HG03175 (cell line): ENCODE measurements at regions not wholly inside any gene's neighbourhood (a gene's known extent, or its start where the extent isn't known, plus 50 kb on each side); places are given as distances from the start of the nearest gene placed in this dataset.

ENCODE experiments used
- ATAC-seq: cut with Tn5 transposase; IDR thresholded peaks from one replicate; pipeline ENCODE4 v1.9.1; 2021; ENCODE audit warnings: mild to moderate bottlenecking, moderate library complexity; ENCODE audit not compliant: unreplicated experiment

GRCh38 chr11:115005663-115006062, 327.3 kb downstream of the NXPE2 start:
- no peak for ATAC-seq

GRCh38 chr11:115007851-115008250, 329.5 kb downstream of the NXPE2 start:
- ATAC-seq = no peak

- no peak for ATAC-seq
These were observed 330.5 kb downstream of the NXPE2 start for GRCh38 chr11:115008799-115009198.

- ATAC-seq = no peak
These were observed 339.2 kb downstream of the NXPE2 start for GRCh38 chr11:115017529-115017928.

- no peak for ATAC-seq
These were observed 351.8 kb downstream of the NXPE2 start for GRCh38 chr11:115030166-115030565.

- ATAC-seq = no peak
These were observed 358.3 kb downstream of the NXPE2 start for GRCh38 chr11:115036406-115037180.

- no peak for ATAC-seq
These were observed 363.7 kb downstream of the NXPE2 start for GRCh38 chr11:115042002-115042401.

- ATAC-seq = no peak
These were observed 369.3 kb downstream of the NXPE2 start for GRCh38 chr11:115047631-115048030.

- ATAC-seq = no peak
These were observed 371.5 kb downstream of the NXPE2 start for GRCh38 chr11:115049796-115050195.

GRCh38 chr11:115050756-115051155, 372.4 kb downstream of the NXPE2 start:
- ATAC-seq = no peak

GRCh38 chr11:115051938-115052590, 373.7 kb downstream of the NXPE2 start:
- ATAC-seq = no peak

GRCh38 chr11:115052601-115053000, 374.3 kb downstream of the NXPE2 start:
- ATAC-seq = no peak

- no peak for ATAC-seq
These were observed 376.5 kb downstream of the NXPE2 start for GRCh38 chr11:115054570-115055538.

GRCh38 chr11:115056514-115056913, 378.2 kb downstream of the NXPE2 start:
- ATAC-seq = no peak

GRCh38 chr11:115060840-115061239, 382.5 kb downstream of the NXPE2 start:
- no peak for ATAC-seq

GRCh38 chr11:115065314-115065713, 387.0 kb downstream of the NXPE2 start:
- no peak for ATAC-seq

GRCh38 chr11:115065830-115066664, 387.7 kb downstream of the NXPE2 start:
- no peak for ATAC-seq

GRCh38 chr11:115067471-115067870, 389.1 kb downstream of the NXPE2 start:
- no peak for ATAC-seq

- ATAC-seq = no peak
These were observed 389.7 kb downstream of the NXPE2 start for GRCh38 chr11:115067900-115068530.

- no peak for ATAC-seq
These were observed 391.3 kb downstream of the NXPE2 start for GRCh38 chr11:115069599-115069998.
